ENCODE measurements at regions not wholly inside any gene's neighbourhood (a gene's known extent, or its start where the extent isn't known, plus 50 kb on each side); places are given as distances from the start of the nearest gene placed in this dataset.

DNA sequence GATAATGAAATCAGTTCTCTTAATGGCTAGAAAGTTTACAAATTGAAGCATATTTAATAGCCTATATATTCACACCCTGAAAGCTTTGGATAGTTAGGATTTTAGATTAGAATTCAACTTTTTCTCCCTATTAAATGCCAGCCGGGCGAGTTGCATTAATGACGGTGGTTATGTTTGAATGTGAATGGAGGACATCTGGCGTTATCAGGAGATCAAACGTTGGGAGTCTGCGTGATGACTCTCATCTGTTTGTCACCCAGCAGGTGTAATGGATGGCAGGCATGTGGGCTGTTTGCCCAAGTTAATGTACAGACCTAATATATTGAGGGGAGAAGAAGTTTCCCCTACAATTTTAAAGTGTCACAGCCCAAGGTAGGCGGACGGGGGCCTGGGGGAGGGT lies 1227.7 kb upstream of the WWC1 start:
- intact Hi-C loops (cut with micrococcal nuclease): no loop called here
- FAIRE-seq: no peak

DNA sequence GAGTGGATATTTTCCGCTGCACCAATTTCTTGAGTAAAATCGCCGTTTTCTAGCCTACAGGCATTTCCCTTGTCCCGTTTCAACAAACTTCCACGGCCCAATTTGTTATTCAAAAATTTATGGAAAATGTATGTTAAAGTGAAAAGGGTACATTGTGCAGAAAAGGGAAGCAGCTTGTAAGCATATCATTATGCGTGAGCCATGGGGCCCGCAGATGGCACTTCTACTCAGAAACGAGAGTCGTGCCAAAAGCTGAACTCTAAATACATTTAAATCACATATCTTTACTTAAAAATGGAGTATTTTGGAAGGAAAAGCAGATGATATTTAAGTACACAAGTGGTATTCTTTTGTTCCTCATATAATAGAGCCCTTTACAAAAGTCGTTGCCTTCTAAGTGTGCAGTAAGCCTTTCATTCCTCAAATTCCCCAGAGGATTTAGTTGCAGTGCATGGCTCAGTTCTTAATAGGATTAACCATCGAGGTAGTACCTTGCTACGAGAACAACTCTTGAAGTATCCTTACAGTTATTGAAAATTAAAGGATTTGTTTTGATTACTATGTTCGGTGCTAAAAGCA lies 1227.2 kb upstream of the WWC1 start:
- H3K4me3 ChIP-seq (replicated peaks in 1 of 3; ENCODE audit: insufficient read depth in 1 of 3, low read depth in 1 of 3, low read length in 3 of 3): no peak overlapping the region
- H4K20me1 ChIP-seq (replicated peaks; ENCODE audit: control insufficient read depth, extremely low read depth, insufficient read depth, low read length): no peaks in the 10 kb centered on the region
- DNase-seq (ENCODE audit: low read depth, low spot score): no peak
- BruUV-seq (replicated peaks): no TSS peak
- H3K4me1 ChIP-seq (ENCODE audit: control insufficient read depth, extremely low read depth, insufficient read depth, low read length): no peaks in the 10 kb centered on the region
- H3K27me3 ChIP-seq (ENCODE audit: control insufficient read depth in 2 of 2, insufficient read depth in 2 of 2, low read length in 2 of 2): no peaks in the 10 kb centered on the region
- no peak overlapping the region for H3K4me2 ChIP-seq (ENCODE audit: insufficient read depth, low read length)
- H3K36me3 ChIP-seq (ENCODE audit: control insufficient read depth in 2 of 2, extremely low read depth in 1 of 2, insufficient read depth in 2 of 2, low read length in 2 of 2): no peaks in the 10 kb centered on the region
- no peaks in the 10 kb centered on the region for H3K79me2 ChIP-seq (ENCODE audit: control insufficient read depth, insufficient read depth, low read length)
- no peak for TF ChIP-seq JUN (IDR thresholded peaks at IDR 0.05; ENCODE audit: borderline replicate concordance, insufficient read depth, insufficient read length, low read depth)
- dilution Hi-C loops (cut with MboI; ENCODE audit: extremely low pct_ligation_motif_present, low sequenced_read_pairs): no loop called here
- CTCF ChIA-PET: no interaction called here
- no peak for FAIRE-seq
- H3K9me3 ChIP-seq (replicated peaks; ENCODE audit: control insufficient read depth, insufficient read depth, low read length): no peaks in the 10 kb centered on the region
- no peak overlapping the region for H3K27ac ChIP-seq (ENCODE audit: insufficient read depth, low read depth, low read length)
- H2AFZ ChIP-seq (ENCODE audit: low read depth, low read length): no peak overlapping the region
- no peaks in the 10 kb centered on the region for H3K9me1 ChIP-seq (replicated peaks; ENCODE audit: control insufficient read depth, extremely low read depth, insufficient read depth, low read length)
- intact Hi-C loops (cut with micrococcal nuclease): no loop called here
- no peak overlapping the region for H3K9ac ChIP-seq (replicated peaks; ENCODE audit: extremely low read depth, insufficient read depth, low read length)
- POLR2A ChIA-PET: no interaction called here

More for the DNA sequence above, 1227.7 kb upstream of the WWC1 start:
- no peaks in the 10 kb centered on the region for H3K79me2 ChIP-seq (ENCODE audit: control insufficient read depth, insufficient read depth, low read length)
- no peak overlapping the region for H3K9ac ChIP-seq (replicated peaks; ENCODE audit: extremely low read depth, insufficient read depth, low read length)
- dilution Hi-C loops (cut with MboI; ENCODE audit: extremely low pct_ligation_motif_present, low sequenced_read_pairs): no loop called here
- H3K9me1 ChIP-seq (replicated peaks; ENCODE audit: control insufficient read depth, extremely low read depth, insufficient read depth, low read length): no peaks in the 10 kb centered on the region
- TF ChIP-seq POLR2A (IDR thresholded peaks at IDR 0.05; ENCODE audit: low read depth, low read length) (no peak), JUN (IDR thresholded peaks at IDR 0.05; ENCODE audit: borderline replicate concordance, insufficient read depth, insufficient read length, low read depth) (no peak), FOS (IDR thresholded peaks at IDR 0.05; ENCODE audit: borderline replicate concordance, insufficient read depth, low read length) (no peak), GATA2 (IDR thresholded peaks at IDR 0.05; ENCODE audit: insufficient read depth, insufficient read length, low read depth, low read length) (no peak)
- TF ChIP-seq, protein P1, sequence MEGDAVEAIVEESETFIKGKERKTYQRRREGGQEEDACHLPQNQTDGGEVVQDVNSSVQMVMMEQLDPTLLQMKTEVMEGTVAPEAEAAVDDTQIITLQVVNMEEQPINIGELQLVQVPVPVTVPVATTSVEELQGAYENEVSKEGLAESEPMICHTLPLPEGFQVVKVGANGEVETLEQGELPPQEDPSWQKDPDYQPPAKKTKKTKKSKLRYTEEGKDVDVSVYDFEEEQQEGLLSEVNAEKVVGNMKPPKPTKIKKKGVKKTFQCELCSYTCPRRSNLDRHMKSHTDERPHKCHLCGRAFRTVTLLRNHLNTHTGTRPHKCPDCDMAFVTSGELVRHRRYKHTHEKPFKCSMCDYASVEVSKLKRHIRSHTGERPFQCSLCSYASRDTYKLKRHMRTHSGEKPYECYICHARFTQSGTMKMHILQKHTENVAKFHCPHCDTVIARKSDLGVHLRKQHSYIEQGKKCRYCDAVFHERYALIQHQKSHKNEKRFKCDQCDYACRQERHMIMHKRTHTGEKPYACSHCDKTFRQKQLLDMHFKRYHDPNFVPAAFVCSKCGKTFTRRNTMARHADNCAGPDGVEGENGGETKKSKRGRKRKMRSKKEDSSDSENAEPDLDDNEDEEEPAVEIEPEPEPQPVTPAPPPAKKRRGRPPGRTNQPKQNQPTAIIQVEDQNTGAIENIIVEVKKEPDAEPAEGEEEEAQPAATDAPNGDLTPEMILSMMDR (IDR thresholded peaks at IDR 0.05; ENCODE audit: extremely low read depth in 1 of 2, insufficient read depth in 1 of 2, low read depth in 1 of 2, low read length in 2 of 2): no peak
- no peaks in the 10 kb centered on the region for H3K9me3 ChIP-seq (replicated peaks; ENCODE audit: control insufficient read depth, insufficient read depth, low read length)
- DNase-seq (ENCODE audit: low read depth, low spot score): no peak
- ChIA-PET POLR2A (no interaction called here), CTCF (no interaction called here)
- H3K4me3 ChIP-seq (replicated peaks in 1 of 3; ENCODE audit: insufficient read depth in 1 of 3, low read depth in 1 of 3, low read length in 3 of 3): no peak overlapping the region
- BruUV-seq (replicated peaks): no TSS peak
- H3K27me3 ChIP-seq (ENCODE audit: control insufficient read depth in 2 of 2, insufficient read depth in 2 of 2, low read length in 2 of 2): no peaks in the 10 kb centered on the region
- H2AFZ ChIP-seq (ENCODE audit: low read depth, low read length): no peak overlapping the region
- H3K36me3 ChIP-seq (ENCODE audit: control insufficient read depth in 2 of 2, extremely low read depth in 1 of 2, insufficient read depth in 2 of 2, low read length in 2 of 2): no peaks in the 10 kb centered on the region
- H3K4me2 ChIP-seq (ENCODE audit: insufficient read depth, low read length): no peak overlapping the region
- H3K27ac ChIP-seq (ENCODE audit: insufficient read depth, low read depth, low read length): no peak overlapping the region
- no peaks in the 10 kb centered on the region for H4K20me1 ChIP-seq (replicated peaks; ENCODE audit: control insufficient read depth, extremely low read depth, insufficient read depth, low read length)
- no peaks in the 10 kb centered on the region for H3K4me1 ChIP-seq (ENCODE audit: control insufficient read depth, extremely low read depth, insufficient read depth, low read length)

Data from endothelial cell of umbilical vein (primary cell).